GM21390 (cell line): ENCODE measurements at regions not wholly inside any gene's neighbourhood (a gene's known extent, or its start where the extent isn't known, plus 50 kb on each side); places are given as distances from the start of the nearest gene placed in this dataset.
"Not testable (repeated sequence)": the region's sequence is repeated elsewhere in the genome, so short reads cannot be mapped to it uniquely, and the experiment has no call there.

Experiments used
- ATAC-seq: cut with Tn5 transposase; IDR thresholded peaks from one replicate; pipeline ENCODE4 v1.9.1; 2021; ENCODE audit not compliant: unreplicated experiment

- ATAC-seq = no peak
These were observed 432.7 kb upstream of the SMIM21 start for GRCh38 chr18:75860166-75860565.

- no peak for ATAC-seq
These were observed 432.0 kb upstream of the SMIM21 start for GRCh38 chr18:75859533-75859932.

GRCh38 chr18:75858754-75859153 lies 431.3 kb upstream of the SMIM21 start:
- ATAC-seq = no peak

- no peak for ATAC-seq
These were observed 430.1 kb upstream of the SMIM21 start for GRCh38 chr18:75857558-75857957.

GRCh38 chr18:75854808-75855207 lies 427.3 kb upstream of the SMIM21 start:
- no peak for ATAC-seq

GRCh38 chr18:75854174-75854573 lies 426.7 kb upstream of the SMIM21 start:
- ATAC-seq = no peak

GRCh38 chr18:75846321-75846720 lies 418.8 kb upstream of the SMIM21 start:
- ATAC-seq = no peak

- ATAC-seq = no peak
These were observed 417.9 kb upstream of the SMIM21 start for GRCh38 chr18:75845413-75845812.

GRCh38 chr18:75844146-75844545 lies 416.6 kb upstream of the SMIM21 start:
- ATAC-seq = no peak

- ATAC-seq = no peak
These were observed 412.6 kb upstream of the SMIM21 start for GRCh38 chr18:75840131-75840530.

GRCh38 chr18:75839686-75840085 lies 412.2 kb upstream of the SMIM21 start:
- ATAC-seq = not testable (repeated sequence)

- ATAC-seq = no peak
These were observed 411.5 kb upstream of the SMIM21 start for GRCh38 chr18:75839041-75839440.

GRCh38 chr18:75837316-75837715 lies 409.8 kb upstream of the SMIM21 start:
- ATAC-seq = no peak

GRCh38 chr18:75836516-75836915 lies 409.0 kb upstream of the SMIM21 start:
- no peak for ATAC-seq

GRCh38 chr18:75831960-75832359 lies 404.5 kb upstream of the SMIM21 start:
- ATAC-seq = no peak

GRCh38 chr18:75830828-75831227 lies 403.3 kb upstream of the SMIM21 start:
- ATAC-seq = no peak

GRCh38 chr18:75829091-75829490 lies 401.6 kb upstream of the SMIM21 start:
- no peak for ATAC-seq

- no peak for ATAC-seq
These were observed 400.9 kb upstream of the SMIM21 start for GRCh38 chr18:75828379-75828778.

GRCh38 chr18:75827751-75828287 lies 400.3 kb upstream of the SMIM21 start:
- no peak for ATAC-seq

GRCh38 chr18:75824661-75825060 lies 397.2 kb upstream of the SMIM21 start:
- no peak for ATAC-seq

- no peak for ATAC-seq
These were observed 396.0 kb upstream of the SMIM21 start for GRCh38 chr18:75823471-75823870.

GRCh38 chr18:75818383-75818782 lies 390.9 kb upstream of the SMIM21 start:
- no peak for ATAC-seq

- ATAC-seq = no peak
These were observed 388.3 kb upstream of the SMIM21 start for GRCh38 chr18:75815767-75816166.

GRCh38 chr18:75812761-75813160 lies 385.3 kb upstream of the SMIM21 start:
- no peak for ATAC-seq
